Peyer's patch (tissue), 4 donors: ENCODE measurements at regions not wholly inside any gene's neighbourhood (a gene's known extent, or its start where the extent isn't known, plus 50 kb on each side); places are given as distances from the start of the nearest gene placed in this dataset.

Experiments used
- DNase-seq, 3 donors: peaks; one replicate each; pipeline ENCODE4 v3.0.0-alpha.2; 2017 to 2019
- H3K27ac ChIP-seq, 4 donors: fragments of 200-600 bp; sonication (generic); one replicate each; pipeline ENCODE4 v1.5.1; 2016 to 2019
- H3K27me3 ChIP-seq, 2 donors: fragments of 200-600 bp; sonication (generic); one replicate each; pipeline ENCODE4 v1.5.1; 2019
- H3K36me3 ChIP-seq, 3 donors: fragments of 200-600 bp; sonication (generic); one replicate each; pipeline ENCODE4 v1.5.1; 2016 to 2019
- H3K4me1 ChIP-seq, 4 donors: fragments of 200-600 bp; sonication (generic); one replicate each; pipeline ENCODE4 v1.5.1; 2016 to 2019
- H3K4me3 ChIP-seq, 4 donors: fragments of 200-600 bp; sonication (generic); 1 replicate in 3 of 4; 2 replicates in 1 of 4; pipeline ENCODE4 v1.5.1; 2016 to 2019; ENCODE audit warnings: mild to moderate bottlenecking in 1 of 4
- H3K9me3 ChIP-seq, 4 donors: fragments of 200-600 bp; sonication (generic); one replicate each; pipeline ENCODE4 v1.5.1; 2016 to 2019; ENCODE audit warnings: mild to moderate bottlenecking in 1 of 4
- POLR2A ChIP-seq, 2 donors: fragments of 450-650 bp; IDR thresholded peaks; one replicate each; pipeline ENCODE4 v1.5.1; 2017; ENCODE audit warnings: antibody characterized with exemption in 2 of 2, mild to moderate bottlenecking in 2 of 2, moderate library complexity in 2 of 2
- TF ChIP-seq, protein P1 (sequence below), 6 experiments: fragments of 450-650 bp in 4 of 6; fragments of 200-600 bp in 2 of 6; sonication (generic) in 1 of 6; IDR thresholded peaks; one replicate each; pipeline ENCODE4 v1.5.1; 2017 to 2019; ENCODE audit warnings: antibody characterized with exemption in 6 of 6, mild to moderate bottlenecking in 3 of 6, moderate library complexity in 1 of 6

DNA sequence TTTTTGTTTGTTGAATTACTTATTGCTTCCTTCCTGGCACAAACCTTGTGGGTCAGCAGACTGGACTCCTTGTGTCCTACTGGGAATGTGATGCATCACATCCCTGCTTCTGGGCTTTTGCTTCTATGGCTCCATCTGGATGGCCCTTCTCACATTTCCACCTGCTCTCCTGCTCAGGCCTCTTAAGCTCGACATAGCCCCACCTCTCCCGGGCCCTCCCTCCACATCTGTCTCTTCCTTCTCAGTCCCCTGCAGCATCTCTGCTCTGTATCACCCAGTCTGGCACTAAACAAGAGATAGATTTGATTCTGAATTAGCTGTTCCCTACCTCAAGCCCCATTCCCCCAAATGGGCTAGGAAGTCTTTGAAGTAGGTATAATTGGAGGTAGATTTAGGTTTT is 356.8 kb downstream of the DHX35 start:
- H3K27me3 ChIP-seq, result no peaks in the 10 kb centered on the region
- H3K27ac ChIP-seq, result no peak overlapping the region
- no peak for TF ChIP-seq POLR2A (IDR thresholded peaks at IDR 0.05)
- TF ChIP-seq, protein P1, sequence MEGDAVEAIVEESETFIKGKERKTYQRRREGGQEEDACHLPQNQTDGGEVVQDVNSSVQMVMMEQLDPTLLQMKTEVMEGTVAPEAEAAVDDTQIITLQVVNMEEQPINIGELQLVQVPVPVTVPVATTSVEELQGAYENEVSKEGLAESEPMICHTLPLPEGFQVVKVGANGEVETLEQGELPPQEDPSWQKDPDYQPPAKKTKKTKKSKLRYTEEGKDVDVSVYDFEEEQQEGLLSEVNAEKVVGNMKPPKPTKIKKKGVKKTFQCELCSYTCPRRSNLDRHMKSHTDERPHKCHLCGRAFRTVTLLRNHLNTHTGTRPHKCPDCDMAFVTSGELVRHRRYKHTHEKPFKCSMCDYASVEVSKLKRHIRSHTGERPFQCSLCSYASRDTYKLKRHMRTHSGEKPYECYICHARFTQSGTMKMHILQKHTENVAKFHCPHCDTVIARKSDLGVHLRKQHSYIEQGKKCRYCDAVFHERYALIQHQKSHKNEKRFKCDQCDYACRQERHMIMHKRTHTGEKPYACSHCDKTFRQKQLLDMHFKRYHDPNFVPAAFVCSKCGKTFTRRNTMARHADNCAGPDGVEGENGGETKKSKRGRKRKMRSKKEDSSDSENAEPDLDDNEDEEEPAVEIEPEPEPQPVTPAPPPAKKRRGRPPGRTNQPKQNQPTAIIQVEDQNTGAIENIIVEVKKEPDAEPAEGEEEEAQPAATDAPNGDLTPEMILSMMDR (IDR thresholded peaks at IDR 0.05), result no peak
- no peaks in the 10 kb centered on the region for H3K4me1 ChIP-seq
- no peaks in the 10 kb centered on the region for H3K36me3 ChIP-seq
- no peak for DNase-seq
- H3K4me3 ChIP-seq, result no peak overlapping the region
- H3K9me3 ChIP-seq, result no peaks in the 10 kb centered on the region

DNA sequence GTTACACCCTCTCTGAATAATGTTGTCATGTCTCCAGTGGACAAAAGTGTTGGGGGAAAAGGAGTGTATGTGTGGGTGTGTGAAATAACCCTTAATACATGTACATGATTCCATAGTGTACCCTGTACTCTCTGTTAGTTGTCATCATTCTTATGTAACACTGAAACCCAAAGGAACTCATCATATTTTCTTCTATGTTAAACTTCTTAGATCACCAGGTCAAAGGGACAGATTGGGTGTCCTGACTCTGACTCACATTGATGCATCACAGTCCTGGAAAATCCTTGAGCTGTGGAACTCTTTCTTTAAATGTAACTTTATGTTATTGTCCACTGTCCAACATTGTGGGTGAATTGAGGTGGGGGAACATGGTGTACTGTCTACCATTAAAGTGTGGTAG is 350.5 kb downstream of the DHX35 start:
- Histone ChIP-seq H3K4me1 (no peaks in the 10 kb centered on the region), H3K27ac (no peak overlapping the region), H3K9me3 (peaks cover 0 to 4% (median 0%) of the 10 kb centered on the region in 4 donors), H3K27me3 (no peaks in the 10 kb centered on the region), H3K36me3 (no peaks in the 10 kb centered on the region), H3K4me3 (no peak overlapping the region)
- no peak for DNase-seq
- TF ChIP-seq, protein P1 (IDR thresholded peaks at IDR 0.05), result no peak
- no peak for TF ChIP-seq POLR2A (IDR thresholded peaks at IDR 0.05)

DNA sequence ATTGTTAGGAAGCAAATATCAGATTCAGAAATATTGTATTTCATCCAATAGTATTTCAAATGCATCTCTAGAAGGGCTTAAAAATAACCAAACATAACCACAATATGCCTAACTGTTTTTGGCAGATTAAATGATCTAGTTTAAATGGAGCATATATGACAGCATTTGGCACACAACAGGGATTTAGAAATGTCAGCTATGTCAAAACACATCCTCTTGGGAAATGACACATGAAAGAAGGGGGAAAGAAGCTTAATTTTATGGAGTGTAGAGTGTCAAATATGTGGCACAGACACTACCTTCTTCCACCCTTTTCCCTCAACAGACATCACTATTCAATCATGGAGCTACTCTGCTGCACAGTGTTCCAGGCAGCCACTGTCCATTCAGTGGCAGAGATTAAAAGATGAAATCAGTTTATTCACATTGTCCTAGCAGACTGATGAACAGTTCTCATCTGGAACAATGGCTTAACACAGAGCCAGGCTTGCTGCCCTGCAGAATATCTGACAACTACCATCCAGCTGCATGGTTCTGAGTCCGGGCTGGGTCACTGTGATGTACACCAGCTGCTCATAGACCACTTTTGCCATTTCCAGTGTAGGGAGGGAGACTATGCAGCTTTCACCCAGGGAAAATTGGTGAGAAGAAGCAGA is 349.8 kb downstream of the DHX35 start:
- no peak for DNase-seq
- H3K4me3 ChIP-seq, result no peak overlapping the region
- H3K27me3 ChIP-seq, result no peaks in the 10 kb centered on the region
- no peak for TF ChIP-seq POLR2A (IDR thresholded peaks at IDR 0.05)
- TF ChIP-seq, protein P1 (IDR thresholded peaks at IDR 0.05), result no peak
- H3K36me3 ChIP-seq, result no peaks in the 10 kb centered on the region
- H3K27ac ChIP-seq, result no peak overlapping the region
- H3K4me1 ChIP-seq, result no peaks in the 10 kb centered on the region
- peaks cover 0 to 4% (median 0%) of the 10 kb centered on the region in 4 donors for H3K9me3 ChIP-seq

DNA sequence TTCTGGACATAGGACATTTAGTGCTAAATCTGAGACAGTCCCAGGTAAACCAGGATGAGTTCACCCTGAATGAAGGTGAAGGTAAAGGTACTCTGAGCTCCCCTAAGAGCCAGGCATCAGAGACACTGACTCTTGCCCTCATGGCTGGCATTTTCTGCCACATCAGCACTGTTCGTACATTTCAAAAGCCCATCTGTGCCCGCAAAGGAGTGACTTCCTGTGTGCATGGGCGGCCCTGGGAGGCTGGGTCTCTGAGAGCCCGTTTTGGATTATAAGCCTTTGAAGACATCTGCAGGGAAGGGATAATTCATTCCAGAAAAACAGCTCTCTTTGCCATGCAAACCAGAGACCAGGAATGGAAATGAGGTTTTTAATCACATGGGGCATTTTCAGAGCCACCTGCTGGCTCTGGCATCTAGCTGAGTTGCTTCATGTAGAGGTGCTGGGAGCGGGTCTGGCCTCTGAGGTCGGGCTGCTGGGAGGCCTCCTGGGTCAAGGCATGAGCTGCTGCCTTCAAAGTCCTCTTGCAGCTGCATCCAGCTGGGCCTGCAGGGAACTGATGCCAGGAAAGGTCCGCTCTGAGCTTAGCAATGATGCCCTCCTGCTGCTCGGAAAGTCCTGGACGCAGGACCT is 348.3 kb downstream of the DHX35 start:
- Histone ChIP-seq H3K27me3 (no peaks in the 10 kb centered on the region), H3K9me3 (peaks cover 0 to 6% (median 0%) of the 10 kb centered on the region in 4 donors), H3K4me1 (no peaks in the 10 kb centered on the region), H3K27ac (no peak overlapping the region), H3K36me3 (no peaks in the 10 kb centered on the region), H3K4me3 (no peak overlapping the region)
- DNase-seq, result no peak
- TF ChIP-seq, protein P1 (IDR thresholded peaks at IDR 0.05), result no peak

DNA sequence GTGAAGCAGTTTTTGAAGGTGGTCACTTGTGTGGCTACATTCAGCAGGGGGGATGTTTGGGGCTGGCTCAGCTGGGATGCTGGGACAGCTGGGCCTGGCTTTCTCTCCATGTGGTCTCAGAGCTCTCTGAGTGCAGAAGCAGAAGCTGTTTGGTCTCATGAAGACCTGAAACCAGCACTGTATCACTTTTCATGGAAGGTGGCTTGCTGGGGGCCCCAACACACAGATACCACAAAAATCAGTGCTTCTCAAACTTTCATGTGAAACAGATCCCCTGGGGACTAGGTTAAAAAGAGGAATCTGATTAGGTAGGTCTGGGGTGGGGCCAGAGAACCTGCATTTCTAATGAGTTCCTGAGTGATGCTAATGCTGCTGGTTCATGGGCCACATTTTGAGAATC is 347.3 kb downstream of the DHX35 start:
- H3K27me3 ChIP-seq, result no peaks in the 10 kb centered on the region
- DNase-seq, result peak in 1 of 3 donors; percentile 25
- no peaks in the 10 kb centered on the region for H3K36me3 ChIP-seq
- H3K4me1 ChIP-seq, result no peaks in the 10 kb centered on the region
- no peak overlapping the region for H3K27ac ChIP-seq
- peaks cover 0 to 7% (median 0%) of the 10 kb centered on the region in 4 donors for H3K9me3 ChIP-seq
- H3K4me3 ChIP-seq, result no peak overlapping the region
- TF ChIP-seq, protein P1 (IDR thresholded peaks at IDR 0.05), result no peak
- TF ChIP-seq POLR2A (IDR thresholded peaks at IDR 0.05), result no peak
